ENCODE measurements at regions not wholly inside any gene's neighbourhood (a gene's known extent, or its start where the extent isn't known, plus 50 kb on each side); places are given as distances from the start of the nearest gene placed in this dataset.

- no peak for TF ChIP-seq CTCF (IDR thresholded peaks at IDR 0.05; ENCODE audit: low read length)
- no peak for TF ChIP-seq EZH2 (IDR thresholded peaks at IDR 0.05; ENCODE audit: borderline replicate concordance, low read length)
These were observed 238.2 kb upstream of the FLRT2 start for GRCh38 chr14:85291731-85292130.
